H1 (cell line): ENCODE measurements at regions not wholly inside any gene's neighbourhood (a gene's known extent, or its start where the extent isn't known, plus 50 kb on each side); places are given as distances from the start of the nearest gene placed in this dataset.

ENCODE experiments used
- CHD7 ChIP-seq: fragments of 300-600 bp; sonication (generic); IDR thresholded peaks from 2 replicates; pipeline ENCODE4 v1.7.1; 2012; ENCODE audit warnings: low read length, moderate library complexity, mild to moderate bottlenecking, inconsistent platforms; ENCODE audit not compliant: insufficient replicate concordance
- HDAC2 ChIP-seq, 2 experiments: fragments of 300-600 bp in 1 of 2; sonication (generic) in 1 of 2; IDR thresholded peaks; 2 replicates each; pipeline ENCODE4 v1.6.1; 2011 to 2012; ENCODE audit warnings: low read depth in 2 of 2, low read length in 2 of 2, mild to moderate bottlenecking in 2 of 2, moderate library complexity in 2 of 2, borderline replicate concordance in 1 of 2, inconsistent platforms in 1 of 2
- JUN ChIP-seq: IDR thresholded peaks from 2 replicates; pipeline ENCODE4 v1.6.1; 2011; ENCODE audit warnings: low read depth, mild to moderate bottlenecking, improper control_type of control experiment, low read length
- SIN3A ChIP-seq, 2 experiments: IDR thresholded peaks in 1 of 2; conservative IDR thresholded peaks in 1 of 2; 2 replicates each; pipeline ENCODE4 v1.6.1; 2011 to 2012; ENCODE audit warnings: low read length in 2 of 2, improper control_type of control experiment in 1 of 2, low read depth in 1 of 2, mild to moderate bottlenecking in 1 of 2
- SP1 ChIP-seq: IDR thresholded peaks from 2 replicates; pipeline ENCODE4 v1.6.1; 2011; ENCODE audit warnings: low read depth, low read length
- TBP ChIP-seq: IDR thresholded peaks from 2 replicates; pipeline ENCODE4 v1.6.1; 2011; ENCODE audit warnings: low read depth, low read length, improper control_type of control experiment
- ZNF274 ChIP-seq: IDR thresholded peaks from 2 replicates; pipeline ENCODE4 v1.7.0; 2012; ENCODE audit warnings: low read length, borderline replicate concordance; ENCODE audit errors: extremely low read depth
- TF ChIP-seq, protein P1 (sequence below): IDR thresholded peaks from 2 replicates; pipeline ENCODE4 v1.6.1; 2011; ENCODE audit warnings: low read length, improper control_type of control experiment

GRCh38 chr12:58026897-58027891 is 85.8 kb downstream of the ATP23 start (continued):
- TF ChIP-seq CHD7 (no peak), ZNF274 (no peak), TBP (no peak), SP1 (no peak), HDAC2 (IDR thresholded peaks at IDR 0.05; ENCODE audit: borderline replicate concordance in 1 of 2, low read depth in 2 of 2, low read length in 2 of 2) (no peak), SIN3A (conservative IDR thresholded peaks at IDR 0.05 in 1 of 2, IDR thresholded peaks at IDR 0.05 in 1 of 2; ENCODE audit: low read depth in 1 of 2, low read length in 2 of 2) (no peak), JUN (no peak)
- TF ChIP-seq, protein P1, sequence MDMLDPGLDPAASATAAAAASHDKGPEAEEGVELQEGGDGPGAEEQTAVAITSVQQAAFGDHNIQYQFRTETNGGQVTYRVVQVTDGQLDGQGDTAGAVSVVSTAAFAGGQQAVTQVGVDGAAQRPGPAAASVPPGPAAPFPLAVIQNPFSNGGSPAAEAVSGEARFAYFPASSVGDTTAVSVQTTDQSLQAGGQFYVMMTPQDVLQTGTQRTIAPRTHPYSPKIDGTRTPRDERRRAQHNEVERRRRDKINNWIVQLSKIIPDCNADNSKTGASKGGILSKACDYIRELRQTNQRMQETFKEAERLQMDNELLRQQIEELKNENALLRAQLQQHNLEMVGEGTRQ = no peak
